Vagina (tissue), 2 donors: ENCODE measurements at regions not wholly inside any gene's neighbourhood (a gene's known extent, or its start where the extent isn't known, plus 50 kb on each side); places are given as distances from the start of the nearest gene placed in this dataset.

ENCODE experiments used
- CTCF ChIP-seq, 3 experiments: fragments of 450-650 bp in 2 of 3; fragments of 200-600 bp in 1 of 3; sonication (generic) in 1 of 3; IDR thresholded peaks; one replicate each; pipeline ENCODE4 v1.5.1; 2017 to 2019; ENCODE audit warnings: antibody characterized with exemption in 3 of 3, mild to moderate bottlenecking in 2 of 3, moderate library complexity in 2 of 3
- POLR2A ChIP-seq, 2 donors: fragments of 450-650 bp; IDR thresholded peaks; one replicate each; pipeline ENCODE4 v1.6.1; 2017; ENCODE audit warnings: antibody characterized with exemption in 2 of 2, mild to moderate bottlenecking in 2 of 2, moderate library complexity in 2 of 2
- POLR2AphosphoS5 ChIP-seq, 2 donors: sonication (generic); formaldehyde crosslinking; IDR thresholded peaks; one replicate each; pipeline ENCODE4 v1.9.0; 2017; ENCODE audit warnings: antibody characterized with exemption in 2 of 2, mild to moderate bottlenecking in 2 of 2, low read depth in 1 of 2; ENCODE audit not compliant: insufficient read depth in 1 of 2

DNA sequence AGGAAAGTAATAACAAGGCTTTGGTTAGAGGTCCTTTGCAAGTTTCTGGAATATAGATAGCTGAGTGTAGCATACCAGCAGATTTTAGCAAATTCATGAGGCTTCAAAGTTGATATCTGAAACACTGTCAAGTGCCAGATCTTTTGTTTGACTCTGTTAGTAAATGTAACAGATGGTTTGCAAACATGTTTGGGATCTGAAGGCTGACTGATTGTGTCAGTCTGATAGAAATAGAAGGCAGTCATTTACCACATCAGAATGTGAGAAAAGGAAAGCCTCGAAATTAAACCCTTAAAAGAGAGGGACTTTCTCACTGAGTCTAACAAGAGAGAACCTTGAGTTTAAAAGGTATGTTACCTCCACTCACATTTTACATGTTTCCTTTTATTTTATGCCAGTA is 371.5 kb downstream of the KIF2B start:
- TF ChIP-seq POLR2AphosphoS5 (IDR thresholded peaks at IDR 0.05; ENCODE audit: insufficient read depth in 1 of 2, low read depth in 1 of 2): no peak
- TF ChIP-seq POLR2A (IDR thresholded peaks at IDR 0.05): no peak
- no peak for TF ChIP-seq CTCF (IDR thresholded peaks at IDR 0.05)
